GM13976 (cell line): ENCODE measurements at regions not wholly inside any gene's neighbourhood (a gene's known extent, or its start where the extent isn't known, plus 50 kb on each side); places are given as distances from the start of the nearest gene placed in this dataset.

ENCODE experiments used
- DNase-seq: peaks from one replicate; pipeline ENCODE4 v3.0.0; 2012; ENCODE audit warnings: low spot score
- CTCF ChIP-seq: IDR thresholded peaks from 2 replicates; pipeline ENCODE4 v1.5.1; 2012; ENCODE audit warnings: borderline replicate concordance, mild to moderate bottlenecking; ENCODE audit not compliant: insufficient read depth; ENCODE audit errors: extremely low read depth, missing control alignments, control extremely low read depth
- in situ Hi-C: fragments of 300-500 bp; cut with MboI; formaldehyde crosslinking; loops from one replicate; pipeline ENCODE4 v1.12.0; 2022; ENCODE audit warnings: low sequenced_read_pairs, mixed read lengths, inconsistent platforms; ENCODE audit not compliant: unreplicated experiment

- TF ChIP-seq CTCF, result no peak
- no peak for DNase-seq
- in situ Hi-C loops, result no loop called here
Observed at GRCh38 chr1:29488086-29488793, 251.9 kb downstream of the PTPRU start.

DNA sequence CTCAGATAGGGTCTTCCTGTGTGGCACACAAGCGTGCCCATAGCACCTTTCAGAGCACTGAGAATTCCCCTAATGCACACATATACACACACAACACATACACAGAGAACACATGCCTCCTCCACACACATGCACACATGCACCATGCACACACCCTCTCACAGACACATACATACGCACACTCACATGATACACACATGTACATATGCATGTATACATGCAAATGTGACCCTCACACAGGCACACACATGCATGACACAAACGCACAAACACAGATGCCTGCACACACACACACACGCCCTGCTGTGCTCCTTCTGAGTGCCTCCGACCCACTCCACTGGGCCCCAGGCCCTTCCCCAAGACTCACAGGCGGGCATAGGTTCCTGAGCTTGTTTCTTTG lies 251.0 kb downstream of the PTPRU start:
- TF ChIP-seq CTCF, result no peak
- no peak for DNase-seq
- in situ Hi-C loops, result no loop called here

GRCh38 chr1:29485096-29485925 lies 249.0 kb downstream of the PTPRU start:
- DNase-seq, result no peak
- in situ Hi-C loops, result no loop called here
- no peak for TF ChIP-seq CTCF

GRCh38 chr1:29482991-29483390 lies 246.7 kb downstream of the PTPRU start:
- no peak for DNase-seq
- no peak for TF ChIP-seq CTCF

GRCh38 chr1:29482064-29482463 lies 245.7 kb downstream of the PTPRU start:
- in situ Hi-C loops, result no loop called here
- TF ChIP-seq CTCF, result no peak
- no peak for DNase-seq

More at GRCh38 chr1:29482991-29483390, 246.7 kb downstream of the PTPRU start:
- in situ Hi-C loops, result no loop called here

DNA sequence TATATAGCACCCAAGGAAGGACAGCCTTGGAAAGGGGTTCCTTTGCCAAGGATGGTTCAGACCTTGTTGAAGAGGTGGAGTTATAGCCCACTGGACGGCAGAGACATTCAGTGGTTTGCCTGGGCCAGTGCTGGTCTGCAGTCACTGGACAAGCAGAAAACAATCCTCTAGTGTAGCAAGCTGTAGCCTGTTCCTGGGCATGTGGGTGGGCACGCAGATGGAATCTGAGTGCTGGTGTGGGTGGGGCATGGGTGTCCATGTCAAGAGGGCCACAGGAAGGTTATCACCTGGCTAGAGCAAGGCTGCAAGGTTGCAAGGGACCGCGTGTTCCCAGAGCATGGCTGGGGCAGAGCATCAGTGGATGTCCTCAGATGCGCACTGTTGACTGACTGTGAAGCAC lies 244.7 kb downstream of the PTPRU start:
- no peak for TF ChIP-seq CTCF
- in situ Hi-C loops, result no loop called here
- DNase-seq, result no peak
